Hematopoietic multipotent progenitor cell treated with erythropoietin and hydrocortisone succinate and interleukin-3 and kit ligand, for 15 days (in vitro differentiated cells): ENCODE measurements at regions not wholly inside any gene's neighbourhood (a gene's known extent, or its start where the extent isn't known, plus 50 kb on each side); places are given as distances from the start of the nearest gene placed in this dataset.

ENCODE experiments used
- DNase-seq: peaks from one replicate; pipeline ENCODE4 v3.0.0-alpha.2; 2015; ENCODE audit warnings: low spot score

GRCh38 chr5:33372721-33373472 is 67.9 kb upstream of the TARS1 start:
- no peak for DNase-seq

GRCh38 chr5:33375900-33376299 is 64.9 kb upstream of the TARS1 start:
- DNase-seq: no peak

- DNase-seq: no peak
These were observed 61.0 kb upstream of the TARS1 start for GRCh38 chr5:33379757-33380156.

GRCh38 chr5:33381243-33381642 is 59.5 kb upstream of the TARS1 start:
- DNase-seq: no peak
